ENCODE measurements at regions not wholly inside any gene's neighbourhood (a gene's known extent, or its start where the extent isn't known, plus 50 kb on each side); places are given as distances from the start of the nearest gene placed in this dataset.

DNA sequence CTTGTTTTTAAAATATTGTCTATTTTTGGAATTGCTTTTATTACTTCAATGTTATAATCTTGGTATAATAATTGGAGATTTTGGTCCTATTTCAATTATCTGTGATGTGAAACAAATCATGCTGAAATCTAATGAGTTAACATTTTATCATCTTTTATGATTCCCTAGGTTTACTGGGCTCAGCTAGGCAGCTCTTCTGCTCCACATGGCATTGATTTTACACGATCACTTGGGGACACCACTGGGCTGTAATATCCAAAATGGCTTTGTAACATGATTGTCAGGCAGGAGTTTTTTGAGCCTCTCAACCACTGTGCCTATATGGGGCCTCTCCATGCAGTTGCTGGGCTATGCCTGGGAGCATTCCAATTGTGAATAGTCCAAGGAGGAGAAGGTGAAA is 163.3 kb downstream of the PYDC2 start:
- Histone ChIP-seq H3K27ac (replicated peaks) (no peak overlapping the region), H3K4me3 (replicated peaks; ENCODE audit: insufficient read depth, low read length) (no peak overlapping the region), H3K27me3 (ENCODE audit: insufficient read depth, poor library complexity, severe bottlenecking) (no peaks in the 10 kb centered on the region)
- no peak for DNase-seq (ENCODE audit: low read depth in 1 of 2, low spot score in 1 of 2)
- TF ChIP-seq GABPA (IDR thresholded peaks at IDR 0.05; ENCODE audit: low read depth) (no peak), SPI1 (IDR thresholded peaks at IDR 0.05; ENCODE audit: borderline replicate concordance, low read depth) (no peak)

DNA sequence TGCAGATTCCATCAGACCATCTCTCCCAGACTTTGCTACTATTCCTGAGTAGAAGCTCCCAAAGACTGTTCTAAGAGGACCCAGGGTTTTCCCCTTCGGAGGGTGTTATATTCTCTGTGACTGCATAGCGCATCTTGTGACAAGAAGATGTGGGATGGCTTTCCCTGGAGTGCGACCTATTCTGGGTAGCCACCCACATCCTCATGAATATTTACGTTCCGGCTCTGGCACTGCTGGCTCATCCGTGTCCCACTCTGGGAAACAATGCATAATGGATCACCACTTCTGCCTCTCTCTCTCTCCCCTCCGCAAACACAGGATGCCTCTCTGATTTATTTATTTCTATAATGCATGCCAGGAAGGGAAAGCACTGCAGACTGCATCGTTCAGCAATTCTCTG is 166.1 kb downstream of the PYDC2 start:
- Histone ChIP-seq H3K27me3 (ENCODE audit: insufficient read depth, poor library complexity, severe bottlenecking) (no peaks in the 10 kb centered on the region), H3K27ac (replicated peaks) (no peak overlapping the region), H3K4me3 (replicated peaks; ENCODE audit: insufficient read depth, low read length) (no peak overlapping the region)
- DNase-seq (ENCODE audit: low read depth in 1 of 2, low spot score in 1 of 2): no peak
- no peak for TF ChIP-seq POLR2AphosphoS5 (IDR thresholded peaks at IDR 0.05; ENCODE audit: low read depth)
- TF ChIP-seq, protein P1, sequence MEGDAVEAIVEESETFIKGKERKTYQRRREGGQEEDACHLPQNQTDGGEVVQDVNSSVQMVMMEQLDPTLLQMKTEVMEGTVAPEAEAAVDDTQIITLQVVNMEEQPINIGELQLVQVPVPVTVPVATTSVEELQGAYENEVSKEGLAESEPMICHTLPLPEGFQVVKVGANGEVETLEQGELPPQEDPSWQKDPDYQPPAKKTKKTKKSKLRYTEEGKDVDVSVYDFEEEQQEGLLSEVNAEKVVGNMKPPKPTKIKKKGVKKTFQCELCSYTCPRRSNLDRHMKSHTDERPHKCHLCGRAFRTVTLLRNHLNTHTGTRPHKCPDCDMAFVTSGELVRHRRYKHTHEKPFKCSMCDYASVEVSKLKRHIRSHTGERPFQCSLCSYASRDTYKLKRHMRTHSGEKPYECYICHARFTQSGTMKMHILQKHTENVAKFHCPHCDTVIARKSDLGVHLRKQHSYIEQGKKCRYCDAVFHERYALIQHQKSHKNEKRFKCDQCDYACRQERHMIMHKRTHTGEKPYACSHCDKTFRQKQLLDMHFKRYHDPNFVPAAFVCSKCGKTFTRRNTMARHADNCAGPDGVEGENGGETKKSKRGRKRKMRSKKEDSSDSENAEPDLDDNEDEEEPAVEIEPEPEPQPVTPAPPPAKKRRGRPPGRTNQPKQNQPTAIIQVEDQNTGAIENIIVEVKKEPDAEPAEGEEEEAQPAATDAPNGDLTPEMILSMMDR (IDR thresholded peaks at IDR 0.05; ENCODE audit: insufficient read depth, low read length): no peak
- TF ChIP-seq, protein P2, sequence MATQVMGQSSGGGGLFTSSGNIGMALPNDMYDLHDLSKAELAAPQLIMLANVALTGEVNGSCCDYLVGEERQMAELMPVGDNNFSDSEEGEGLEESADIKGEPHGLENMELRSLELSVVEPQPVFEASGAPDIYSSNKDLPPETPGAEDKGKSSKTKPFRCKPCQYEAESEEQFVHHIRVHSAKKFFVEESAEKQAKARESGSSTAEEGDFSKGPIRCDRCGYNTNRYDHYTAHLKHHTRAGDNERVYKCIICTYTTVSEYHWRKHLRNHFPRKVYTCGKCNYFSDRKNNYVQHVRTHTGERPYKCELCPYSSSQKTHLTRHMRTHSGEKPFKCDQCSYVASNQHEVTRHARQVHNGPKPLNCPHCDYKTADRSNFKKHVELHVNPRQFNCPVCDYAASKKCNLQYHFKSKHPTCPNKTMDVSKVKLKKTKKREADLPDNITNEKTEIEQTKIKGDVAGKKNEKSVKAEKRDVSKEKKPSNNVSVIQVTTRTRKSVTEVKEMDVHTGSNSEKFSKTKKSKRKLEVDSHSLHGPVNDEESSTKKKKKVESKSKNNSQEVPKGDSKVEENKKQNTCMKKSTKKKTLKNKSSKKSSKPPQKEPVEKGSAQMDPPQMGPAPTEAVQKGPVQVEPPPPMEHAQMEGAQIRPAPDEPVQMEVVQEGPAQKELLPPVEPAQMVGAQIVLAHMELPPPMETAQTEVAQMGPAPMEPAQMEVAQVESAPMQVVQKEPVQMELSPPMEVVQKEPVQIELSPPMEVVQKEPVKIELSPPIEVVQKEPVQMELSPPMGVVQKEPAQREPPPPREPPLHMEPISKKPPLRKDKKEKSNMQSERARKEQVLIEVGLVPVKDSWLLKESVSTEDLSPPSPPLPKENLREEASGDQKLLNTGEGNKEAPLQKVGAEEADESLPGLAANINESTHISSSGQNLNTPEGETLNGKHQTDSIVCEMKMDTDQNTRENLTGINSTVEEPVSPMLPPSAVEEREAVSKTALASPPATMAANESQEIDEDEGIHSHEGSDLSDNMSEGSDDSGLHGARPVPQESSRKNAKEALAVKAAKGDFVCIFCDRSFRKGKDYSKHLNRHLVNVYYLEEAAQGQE (IDR thresholded peaks at IDR 0.05; ENCODE audit: insufficient replicate concordance, low read depth): no peak
- no peak for TF ChIP-seq GABPA (IDR thresholded peaks at IDR 0.05; ENCODE audit: low read depth)
- no peak for TF ChIP-seq SPI1 (IDR thresholded peaks at IDR 0.05; ENCODE audit: borderline replicate concordance, low read depth)

DNA sequence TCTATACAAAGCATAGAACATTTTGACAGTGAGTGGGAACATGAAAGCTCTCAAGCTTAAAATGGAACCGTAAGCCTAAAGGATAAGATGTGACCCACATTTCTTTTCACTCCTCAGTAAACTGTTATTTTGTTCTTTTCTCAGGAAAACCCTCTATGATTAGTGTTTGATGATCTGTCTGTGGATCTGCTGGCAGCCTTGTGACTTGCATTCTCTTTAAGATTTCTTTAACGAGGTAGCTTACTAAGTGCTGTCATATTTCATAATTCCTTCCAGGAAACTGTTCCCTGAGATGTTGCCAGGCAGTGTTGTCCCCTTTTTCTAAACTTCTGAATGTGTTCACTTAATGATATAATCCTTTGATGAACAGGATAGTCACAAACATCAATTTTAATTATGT is 167.6 kb downstream of the PYDC2 start:
- TF ChIP-seq POLR2AphosphoS5 (IDR thresholded peaks at IDR 0.05; ENCODE audit: low read depth) (no peak), GABPA (IDR thresholded peaks at IDR 0.05; ENCODE audit: low read depth) (no peak), SPI1 (IDR thresholded peaks at IDR 0.05; ENCODE audit: borderline replicate concordance, low read depth) (no peak)
- TF ChIP-seq, protein P2 (IDR thresholded peaks at IDR 0.05; ENCODE audit: insufficient replicate concordance, low read depth): no peak
- TF ChIP-seq, protein P1 (IDR thresholded peaks at IDR 0.05; ENCODE audit: insufficient read depth, low read length): no peak

DNA sequence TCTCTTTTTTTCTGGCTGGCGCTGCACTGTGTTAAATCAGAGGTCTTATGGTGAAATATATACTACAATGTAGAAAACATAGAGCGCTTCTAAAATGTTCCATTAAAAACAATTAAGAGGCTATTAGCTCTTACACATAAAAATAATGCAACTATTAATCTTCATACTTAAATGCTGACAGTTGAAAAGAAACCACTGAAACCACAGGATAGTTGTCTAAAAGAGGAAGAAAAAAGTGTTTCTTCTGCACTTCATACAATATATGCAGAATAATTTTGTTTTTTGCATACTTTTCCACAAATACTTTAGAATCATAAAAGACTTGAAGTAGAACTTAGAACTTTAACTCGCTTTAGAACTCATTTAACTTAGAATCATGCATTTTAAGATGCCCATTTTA is 170.5 kb downstream of the PYDC2 start:
- Histone ChIP-seq H3K27me3 (ENCODE audit: insufficient read depth, poor library complexity, severe bottlenecking) (no peaks in the 10 kb centered on the region), H3K27ac (replicated peaks) (peak overlapping the region; percentile 62), H3K4me3 (replicated peaks; ENCODE audit: insufficient read depth, low read length) (no peak overlapping the region)
- no peak for DNase-seq (ENCODE audit: low read depth in 1 of 2, low spot score in 1 of 2)
- TF ChIP-seq, protein P2 (IDR thresholded peaks at IDR 0.05; ENCODE audit: insufficient replicate concordance, low read depth): no peak
- no peak for TF ChIP-seq GABPA (IDR thresholded peaks at IDR 0.05; ENCODE audit: low read depth)
- no peak for TF ChIP-seq SPI1 (IDR thresholded peaks at IDR 0.05; ENCODE audit: borderline replicate concordance, low read depth)
- TF ChIP-seq, protein P1 (IDR thresholded peaks at IDR 0.05; ENCODE audit: insufficient read depth, low read length): no peak
- TF ChIP-seq POLR2AphosphoS5 (IDR thresholded peaks at IDR 0.05; ENCODE audit: low read depth): no peak

More for the DNA sequence above, 167.6 kb downstream of the PYDC2 start:
- Histone ChIP-seq H3K4me3 (replicated peaks; ENCODE audit: insufficient read depth, low read length) (no peak overlapping the region), H3K27me3 (ENCODE audit: insufficient read depth, poor library complexity, severe bottlenecking) (no peaks in the 10 kb centered on the region), H3K27ac (replicated peaks) (no peak overlapping the region)
- no peak for DNase-seq (ENCODE audit: low read depth in 1 of 2, low spot score in 1 of 2)
